ENCODE measurements at regions not wholly inside any gene's neighbourhood (a gene's known extent, or its start where the extent isn't known, plus 50 kb on each side); places are given as distances from the start of the nearest gene placed in this dataset.

- TF ChIP-seq CTCF (IDR thresholded peaks at IDR 0.05): no peak
- no peak for TF ChIP-seq POLR2A (IDR thresholded peaks at IDR 0.05)
Measured at GRCh38 chr6:28693751-28694443, 168.2 kb downstream of the GPX5 start.

Measured in right lobe of liver (tissue), 4 donors.